ENCODE measurements at regions not wholly inside any gene's neighbourhood (a gene's known extent, or its start where the extent isn't known, plus 50 kb on each side); places are given as distances from the start of the nearest gene placed in this dataset.

DNA sequence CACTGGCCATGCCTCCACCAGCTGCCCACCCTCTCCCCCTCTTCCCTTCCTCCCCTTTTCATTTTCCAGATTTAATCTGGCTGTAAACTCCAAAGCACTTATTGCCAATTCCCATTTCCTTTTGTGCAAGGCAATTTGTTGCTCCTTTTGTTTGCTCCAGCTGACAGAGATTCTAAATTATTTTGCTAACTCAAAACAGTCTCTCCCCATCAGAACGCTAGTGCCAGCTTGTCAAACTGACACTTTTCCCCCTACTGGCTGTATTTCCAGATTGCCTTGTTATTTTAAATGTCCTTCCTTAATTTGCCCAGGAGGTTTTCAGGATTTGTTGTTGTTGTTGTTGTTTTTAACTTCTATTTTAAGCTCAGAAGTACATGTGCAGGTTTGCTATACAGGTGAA is 57.0 kb upstream of the PAK1 start:
- H3K4me1 Mint-ChIP-seq, result no peaks in the 10 kb centered on the region
- no peaks in the 10 kb centered on the region for H3K36me3 ChIP-seq (ENCODE audit: control insufficient read depth in 2 of 2, extremely low read depth in 1 of 2, insufficient read depth in 1 of 2, low read length in 1 of 2)
- no peak for DNase-seq
- H3K9me3 Mint-ChIP-seq, result no peaks in the 10 kb centered on the region
- no peaks in the 10 kb centered on the region for H3K36me3 Mint-ChIP-seq
- no peaks in the 10 kb centered on the region for H3K9me3 ChIP-seq
- no CpG with 5 or more reads among the region's 1 CpG for WGBS (ENCODE audit: insufficient coverage)
- no peaks in the 10 kb centered on the region for H3K4me1 ChIP-seq (ENCODE audit: control insufficient read depth in 1 of 2, extremely low read depth in 1 of 2, insufficient read depth in 2 of 2, low read length in 2 of 2)
- POLR2A ChIA-PET, result interaction anchor here in 1 of 2 donors (0.6 to 0.7 kb wide), 2 partner anchors 384 to 498 kb away, joined by 3 read pairs; no protein-coding TSS in a partner anchor
- H3K4me3 ChIP-seq (ENCODE audit: control insufficient read depth in 1 of 2, extremely low read depth in 1 of 2, low read length in 1 of 2), result no peak overlapping the region
- no peaks in the 10 kb centered on the region for H3K27me3 ChIP-seq (replicated peaks in 1 of 2; ENCODE audit: control insufficient read depth in 2 of 2, extremely low read depth in 1 of 2, insufficient read depth in 2 of 2, low read length in 1 of 2)
- no peaks in the 10 kb centered on the region for H3K27me3 Mint-ChIP-seq
- H3K27ac ChIP-seq (ENCODE audit: low read length), result no peak overlapping the region
- no peak for ATAC-seq (replicated peaks in 1 of 4)
- H3K27ac Mint-ChIP-seq, result no peak overlapping the region
- CTCF ChIA-PET, result interaction anchor here (0.6 to 0.8 kb wide), 2 partner anchors 50 to 59 kb away, joined by 3 to 5 read pairs; no protein-coding TSS in a partner anchor
- H3K4me3 Mint-ChIP-seq, result no peak overlapping the region

DNA sequence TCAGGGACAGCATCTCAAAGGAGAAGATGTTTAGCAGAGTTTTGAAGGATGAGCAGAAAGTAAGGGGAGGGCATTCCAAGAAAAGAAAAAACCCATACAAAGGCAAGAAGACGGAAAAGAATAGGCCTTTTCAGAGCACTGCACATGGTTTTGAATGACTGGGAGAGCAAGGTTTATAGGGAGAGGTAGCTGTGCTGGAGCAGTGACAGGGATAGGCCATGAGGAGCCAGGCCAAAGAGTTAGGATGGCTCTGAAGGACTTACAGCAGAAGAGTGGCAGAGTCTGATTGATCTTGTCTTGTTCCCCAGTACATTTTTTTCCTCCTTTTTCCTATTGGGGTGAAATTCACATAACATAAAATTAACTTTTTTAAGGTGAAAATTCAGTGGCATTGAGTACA is 55.8 kb upstream of the PAK1 start:
- no peak for ATAC-seq (replicated peaks in 1 of 4)
- Mint-ChIP-seq H3K4me3 (no peak overlapping the region), H3K4me1 (no peaks in the 10 kb centered on the region), H3K27me3 (no peaks in the 10 kb centered on the region), H3K27ac (no peak overlapping the region), H3K9me3 (no peaks in the 10 kb centered on the region), H3K36me3 (no peaks in the 10 kb centered on the region)
- Histone ChIP-seq H3K36me3 (ENCODE audit: control insufficient read depth in 2 of 2, extremely low read depth in 1 of 2, insufficient read depth in 1 of 2, low read length in 1 of 2) (no peaks in the 10 kb centered on the region), H3K4me3 (ENCODE audit: control insufficient read depth in 1 of 2, extremely low read depth in 1 of 2, low read length in 1 of 2) (no peak overlapping the region), H3K27ac (ENCODE audit: low read length) (no peak overlapping the region), H3K4me1 (ENCODE audit: control insufficient read depth in 1 of 2, extremely low read depth in 1 of 2, insufficient read depth in 2 of 2, low read length in 2 of 2) (no peaks in the 10 kb centered on the region), H3K9me3 (no peaks in the 10 kb centered on the region), H3K27me3 (replicated peaks in 1 of 2; ENCODE audit: control insufficient read depth in 2 of 2, extremely low read depth in 1 of 2, insufficient read depth in 2 of 2, low read length in 1 of 2) (no peaks in the 10 kb centered on the region)
- no peak for DNase-seq
- CTCF ChIA-PET, result interaction anchor here in 1 of 2 donors (0.5 kb wide), 1 partner anchor 16 kb away, joined by 3 read pairs; no protein-coding TSS in a partner anchor
- no CpG with 5 or more reads among the region's 1 CpG for WGBS (ENCODE audit: insufficient coverage)
- POLR2A ChIA-PET, result no interaction called here

DNA sequence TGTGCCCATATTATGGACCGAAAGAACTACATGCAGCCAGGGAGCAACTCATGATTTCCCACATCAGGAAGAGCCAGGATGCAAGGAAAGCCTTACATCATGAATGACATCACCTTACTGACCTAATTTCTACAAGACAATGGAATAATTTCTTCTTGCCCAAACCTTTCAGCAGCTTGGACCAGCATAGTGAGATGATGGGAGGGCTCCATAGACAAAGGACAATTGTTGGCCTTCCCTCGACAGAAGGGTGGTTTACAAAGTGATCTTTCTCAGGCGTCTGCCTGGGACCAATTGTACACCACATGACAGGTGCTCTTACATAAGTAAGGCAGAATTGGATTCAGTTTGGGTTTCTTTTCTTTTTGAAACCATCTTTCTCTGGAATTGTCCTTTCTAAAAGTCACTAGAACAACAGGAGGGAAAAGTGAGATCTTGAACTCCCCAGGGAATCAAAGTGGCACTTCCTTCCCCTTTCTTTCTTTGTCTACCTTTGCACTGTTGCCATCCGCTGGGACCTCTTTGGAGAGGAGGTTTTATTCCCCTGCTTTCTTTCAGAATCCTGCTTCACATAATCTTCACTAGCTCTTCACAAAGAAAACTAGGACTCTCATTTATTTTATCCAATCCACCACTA is 51.7 kb upstream of the PAK1 start:
- POLR2A ChIA-PET, result no interaction called here
- CTCF ChIA-PET, result no interaction called here
- Histone ChIP-seq H3K4me1 (ENCODE audit: control insufficient read depth in 1 of 2, extremely low read depth in 1 of 2, insufficient read depth in 2 of 2, low read length in 2 of 2) (no peaks in the 10 kb centered on the region), H3K36me3 (ENCODE audit: control insufficient read depth in 2 of 2, extremely low read depth in 1 of 2, insufficient read depth in 1 of 2, low read length in 1 of 2) (no peaks in the 10 kb centered on the region), H3K4me3 (ENCODE audit: control insufficient read depth in 1 of 2, extremely low read depth in 1 of 2, low read length in 1 of 2) (no peak overlapping the region), H3K27me3 (replicated peaks in 1 of 2; ENCODE audit: control insufficient read depth in 2 of 2, extremely low read depth in 1 of 2, insufficient read depth in 2 of 2, low read length in 1 of 2) (no peaks in the 10 kb centered on the region), H3K9me3 (no peaks in the 10 kb centered on the region), H3K27ac (ENCODE audit: low read length) (no peak overlapping the region)
- Mint-ChIP-seq H3K4me1 (no peaks in the 10 kb centered on the region), H3K4me3 (no peak overlapping the region), H3K36me3 (no peaks in the 10 kb centered on the region), H3K9me3 (no peaks in the 10 kb centered on the region), H3K27ac (no peak overlapping the region), H3K27me3 (no peaks in the 10 kb centered on the region)
- WGBS (ENCODE audit: insufficient coverage), result 86% methylated on average over 2 of the region's 4 CpGs
- ATAC-seq (replicated peaks in 1 of 4) (no peak), DNase-seq (no peak)

DNA sequence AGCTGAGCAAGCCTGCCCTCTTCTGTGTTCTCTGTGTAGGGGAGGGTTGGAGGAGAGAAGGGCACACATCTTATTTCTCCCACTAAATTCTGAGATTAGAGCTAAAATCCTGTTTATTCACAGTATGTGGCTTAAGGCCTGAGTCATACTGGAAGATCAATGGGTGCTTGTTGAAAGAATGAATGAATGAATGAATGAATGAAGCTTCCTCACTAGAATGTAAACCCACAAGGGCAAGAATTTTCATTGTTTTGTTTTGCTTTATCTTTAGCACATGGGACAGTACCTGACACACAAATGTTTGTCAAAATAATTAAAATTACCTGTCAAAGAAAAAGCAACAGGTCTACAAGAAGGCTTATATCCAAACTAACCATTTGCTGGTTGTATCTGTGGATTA is 50.6 kb upstream of the PAK1 start:
- ATAC-seq (replicated peaks in 1 of 4), result no peak
- H3K9me3 ChIP-seq, result no peaks in the 10 kb centered on the region
- no peak overlapping the region for H3K4me3 ChIP-seq (ENCODE audit: control insufficient read depth in 1 of 2, extremely low read depth in 1 of 2, low read length in 1 of 2)
- no peaks in the 10 kb centered on the region for H3K36me3 ChIP-seq (ENCODE audit: control insufficient read depth in 2 of 2, extremely low read depth in 1 of 2, insufficient read depth in 1 of 2, low read length in 1 of 2)
- no peaks in the 10 kb centered on the region for H3K27me3 ChIP-seq (replicated peaks in 1 of 2; ENCODE audit: control insufficient read depth in 2 of 2, extremely low read depth in 1 of 2, insufficient read depth in 2 of 2, low read length in 1 of 2)
- POLR2A ChIA-PET, result interaction anchor here in 1 of 2 donors (0.7 kb wide), 1 partner anchor 10 kb away, joined by 3 read pairs; no protein-coding TSS in a partner anchor
- H3K4me1 Mint-ChIP-seq, result no peaks in the 10 kb centered on the region
- H3K27ac ChIP-seq (ENCODE audit: low read length), result no peak overlapping the region
- no peaks in the 10 kb centered on the region for H3K27me3 Mint-ChIP-seq
- no peak overlapping the region for H3K27ac Mint-ChIP-seq
- no peak for DNase-seq
- H3K4me1 ChIP-seq (ENCODE audit: control insufficient read depth in 1 of 2, extremely low read depth in 1 of 2, insufficient read depth in 2 of 2, low read length in 2 of 2), result no peaks in the 10 kb centered on the region
- no peaks in the 10 kb centered on the region for H3K9me3 Mint-ChIP-seq
- CTCF ChIA-PET, result interaction anchor here in 1 of 2 donors (0.6 kb wide), 1 partner anchor 18 kb away, joined by 4 read pairs; no protein-coding TSS in a partner anchor
- H3K36me3 Mint-ChIP-seq, result no peaks in the 10 kb centered on the region
- no peak overlapping the region for H3K4me3 Mint-ChIP-seq

DNA sequence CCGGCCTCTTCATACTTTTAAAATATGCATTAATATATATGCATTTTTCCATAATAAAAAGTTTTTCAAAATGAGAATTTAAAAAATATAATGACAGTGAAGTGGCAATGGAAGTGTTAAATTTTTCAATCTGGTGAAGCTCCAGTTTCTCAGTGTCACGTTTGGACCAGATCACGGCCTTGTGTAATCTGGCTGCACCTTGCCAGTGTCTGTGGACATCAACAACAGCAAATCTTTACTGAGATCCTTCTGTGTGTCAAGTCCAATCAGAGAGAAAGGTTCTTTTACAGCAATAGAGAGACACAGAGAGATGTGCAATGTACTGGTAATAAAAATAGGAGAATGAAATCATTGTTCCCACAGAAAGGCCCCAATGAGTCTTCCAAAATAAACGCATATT is 49.8 kb upstream of the PAK1 start:
- no peak for ATAC-seq (replicated peaks in 1 of 4)
- CTCF ChIA-PET, result no interaction called here
- Mint-ChIP-seq H3K36me3 (no peaks in the 10 kb centered on the region), H3K4me3 (no peak overlapping the region), H3K27ac (no peak overlapping the region), H3K4me1 (no peaks in the 10 kb centered on the region), H3K27me3 (no peaks in the 10 kb centered on the region), H3K9me3 (no peaks in the 10 kb centered on the region)
- no peaks in the 10 kb centered on the region for H3K36me3 ChIP-seq (ENCODE audit: control insufficient read depth in 2 of 2, extremely low read depth in 1 of 2, insufficient read depth in 1 of 2, low read length in 1 of 2)
- no peak overlapping the region for H3K4me3 ChIP-seq (ENCODE audit: control insufficient read depth in 1 of 2, extremely low read depth in 1 of 2, low read length in 1 of 2)
- no peaks in the 10 kb centered on the region for H3K27me3 ChIP-seq (replicated peaks in 1 of 2; ENCODE audit: control insufficient read depth in 2 of 2, extremely low read depth in 1 of 2, insufficient read depth in 2 of 2, low read length in 1 of 2)
- H3K27ac ChIP-seq (ENCODE audit: low read length), result no peak overlapping the region
- POLR2A ChIA-PET, result no interaction called here
- H3K4me1 ChIP-seq (ENCODE audit: control insufficient read depth in 1 of 2, extremely low read depth in 1 of 2, insufficient read depth in 2 of 2, low read length in 2 of 2), result no peaks in the 10 kb centered on the region
- DNase-seq, result no peak
- no peaks in the 10 kb centered on the region for H3K9me3 ChIP-seq
- WGBS (ENCODE audit: insufficient coverage), result 33% methylated on average over 1 of the region's 4 CpGs
